HepG2 (cell line): ENCODE measurements at regions not wholly inside any gene's neighbourhood (a gene's known extent, or its start where the extent isn't known, plus 50 kb on each side); places are given as distances from the start of the nearest gene placed in this dataset.
"Not testable (repeated sequence)": the region's sequence is repeated elsewhere in the genome, so short reads cannot be mapped to it uniquely, and the experiment has no call there.

Experiments
- ATAC-seq: fragments of 200-7000 bp; cut with Tn5 transposase; 3 replicates; pipeline ENCODE4 v1.9.1; 2020; ENCODE audit warnings: mild to moderate bottlenecking, moderate library complexity
- BruUV-seq: library from RNA; stranded (reverse); fragments of 400-500 nt; replicated peaks from 2 replicates; lab custom pipeline; 2021; lab: Mats Ljungman, UMichigan
- CTCF ChIA-PET: fragments of 300-600 bp; formaldehyde crosslinking; extraction: SDS; loops from one replicate; lab custom pipeline; 2021; ENCODE audit warnings: low total read pairs, inconsistent platforms, low intra/inter-chr PET ratio; lab: Yijun Ruan, JAX
- POLR2A ChIA-PET: fragments of 350-600 bp; sonication (Branson Sonifier 250); formaldehyde crosslinking; loops from one replicate; lab custom pipeline; 2020; ENCODE audit warnings: antibody characterized with exemption, inconsistent platforms; lab: Yijun Ruan, JAX
- DNase-seq: peaks from one replicate; pipeline ENCODE4 v3.0.0-alpha.2; 2015; ENCODE audit warnings: low spot score
- FAIRE-seq: peaks from 3 replicates; lab custom pipeline; 2011; peaks lifted over from hg19 to GRCh38; lab: Jason Lieb, UNC
- H2AFZ ChIP-seq: one replicate; pipeline ENCODE4 v1.6.1; 2011; ENCODE audit warnings: low read length, inconsistent platforms
- H3K27ac ChIP-seq: fragments of 300-600 bp; 3 replicates; pipeline ENCODE4 v1.8.0; 2011; ENCODE audit warnings: mixed run types, mild to moderate bottlenecking, mixed read lengths, low read length, inconsistent platforms; ENCODE audit not compliant: insufficient read depth; ENCODE audit errors: extremely low read length
- H3K27me3 ChIP-seq, 2 experiments: fragments of 200-600 bp in 1 of 2; 2 replicates in 1 of 2; 3 replicates in 1 of 2; pipeline versions ENCODE4 v1.6.0 to v1.8.0; 2011; ENCODE audit warnings: low read length in 2 of 2, mild to moderate bottlenecking in 2 of 2, moderate library complexity in 2 of 2, inconsistent platforms in 1 of 2; ENCODE audit not compliant: insufficient read depth in 2 of 2, control insufficient read depth in 1 of 2
- H3K36me3 ChIP-seq, 2 experiments: fragments of 200-600 bp in 1 of 2; replicated peaks in 1 of 2; 2 replicates in 1 of 2; 3 replicates in 1 of 2; pipeline versions ENCODE4 v1.5.1 to v1.8.0; 2011; ENCODE audit warnings: low read length in 2 of 2, inconsistent platforms in 1 of 2; ENCODE audit not compliant: insufficient read depth in 2 of 2, control insufficient read depth in 1 of 2
- H3K4me1 ChIP-seq: 2 replicates; pipeline ENCODE4 v1.5.1; 2012; ENCODE audit warnings: low read length, inconsistent platforms; ENCODE audit not compliant: insufficient read depth
- H3K4me2 ChIP-seq: 2 replicates; pipeline ENCODE4 v1.6.0; 2011; ENCODE audit warnings: low read depth, low read length, inconsistent platforms
- H3K4me3 ChIP-seq, 3 experiments: fragments of 200-600 bp in 1 of 3; sonication (generic), shearing (Covaris generic) in 1 of 3; replicated peaks in 1 of 3; 2 replicates each; pipeline ENCODE4 v1.5.1; 2011 to 2016; ENCODE audit warnings: low read length in 3 of 3, inconsistent platforms in 2 of 3, low read depth in 2 of 3, mild to moderate bottlenecking in 2 of 3, control low read depth in 1 of 3, mixed read lengths in 1 of 3; ENCODE audit not compliant: insufficient read depth in 1 of 3
- H3K79me2 ChIP-seq: one replicate; pipeline ENCODE4 v1.6.1; 2011; ENCODE audit warnings: low read length, inconsistent platforms; ENCODE audit not compliant: insufficient read depth
- H3K9ac ChIP-seq: 2 replicates; pipeline ENCODE4 v1.6.0; 2011; ENCODE audit warnings: mild to moderate bottlenecking, low read depth, low read length, inconsistent platforms; ENCODE audit not compliant: insufficient read depth
- H3K9me3 ChIP-seq: 2 replicates; pipeline ENCODE4 v1.5.1; 2012; ENCODE audit warnings: mild to moderate bottlenecking, low read length
- H4K20me1 ChIP-seq: 2 replicates; pipeline ENCODE4 v1.6.0; 2011; ENCODE audit warnings: inconsistent platforms, mild to moderate bottlenecking, low read length, moderate library complexity; ENCODE audit not compliant: insufficient read depth
- BCL6 ChIP-seq: IDR thresholded peaks from 2 replicates; pipeline ENCODE4 v1.6.1; 2016; ENCODE audit warnings: missing genetic modification reagents, missing compliant biosample characterization
- WGBS: methylation state at CpG from one replicate; pipeline ENCODE4 v1.1.6; 2017; ENCODE audit warnings: low lambda C conversion rate; 5-methylcytosine and 5-hydroxymethylcytosine counted together
- in situ Hi-C: cut with HindIII; loops from 2 replicates; pipeline ENCODE4 v1.10.0; 2017; ENCODE audit warnings: low pct_unique_long_range_greater_than_20kb; ENCODE audit not compliant: extremely low pct_ligation_motif_present
- intact Hi-C: fragments of 100-400 bp; cut with micrococcal nuclease; formaldehyde crosslinking; loops from one replicate; pipeline ENCODE4 v1.10.0; 2022; ENCODE audit not compliant: unreplicated experiment
- TF ChIP-seq, protein P1 (sequence below): sonication (generic); formaldehyde crosslinking; IDR thresholded peaks from 2 replicates; pipeline ENCODE4 v1.4.0; 2020; ENCODE audit warnings: missing genetic modification reagents
- TF ChIP-seq, protein P2 (sequence below): sonication (generic); formaldehyde crosslinking; IDR thresholded peaks from 2 replicates; pipeline ENCODE4 v1.4.0; 2020; ENCODE audit warnings: missing genetic modification reagents

DNA sequence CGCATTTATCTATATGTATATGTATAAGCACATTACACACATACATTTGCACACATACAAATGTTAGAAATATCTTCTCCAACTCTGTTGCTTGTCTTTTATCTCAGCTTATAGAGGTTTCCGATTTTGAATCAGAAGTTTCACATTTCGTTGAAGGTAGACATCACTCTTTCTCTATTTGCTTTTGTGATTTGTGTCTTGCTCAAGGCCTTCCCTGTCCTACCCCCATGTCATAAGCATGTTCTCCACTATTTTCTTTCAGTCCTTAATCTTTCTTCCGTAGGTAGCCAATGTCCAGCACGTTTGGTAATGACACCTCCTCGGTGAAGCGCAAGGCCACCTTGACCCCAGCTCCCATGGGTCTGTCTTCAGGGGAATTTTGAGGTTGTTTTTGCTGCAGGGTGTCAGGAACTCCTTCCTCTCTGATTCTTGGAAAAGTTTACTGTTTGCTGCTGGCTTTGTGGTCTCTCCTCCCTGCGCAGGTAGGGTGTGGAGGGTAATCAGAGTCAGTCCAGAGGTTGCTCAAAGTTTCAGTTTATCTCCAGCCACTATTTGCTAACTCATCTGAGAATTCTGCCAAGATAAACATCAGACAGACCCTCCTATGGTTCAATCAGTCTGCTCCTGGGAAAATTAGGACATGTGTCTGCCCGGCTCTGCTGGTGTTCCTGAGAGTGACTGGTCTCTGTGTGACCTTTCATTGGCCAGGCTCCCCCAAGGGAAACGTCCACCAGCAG is 171.7 kb downstream of the BCL2L11 start (continued):
- TF ChIP-seq, protein P1, sequence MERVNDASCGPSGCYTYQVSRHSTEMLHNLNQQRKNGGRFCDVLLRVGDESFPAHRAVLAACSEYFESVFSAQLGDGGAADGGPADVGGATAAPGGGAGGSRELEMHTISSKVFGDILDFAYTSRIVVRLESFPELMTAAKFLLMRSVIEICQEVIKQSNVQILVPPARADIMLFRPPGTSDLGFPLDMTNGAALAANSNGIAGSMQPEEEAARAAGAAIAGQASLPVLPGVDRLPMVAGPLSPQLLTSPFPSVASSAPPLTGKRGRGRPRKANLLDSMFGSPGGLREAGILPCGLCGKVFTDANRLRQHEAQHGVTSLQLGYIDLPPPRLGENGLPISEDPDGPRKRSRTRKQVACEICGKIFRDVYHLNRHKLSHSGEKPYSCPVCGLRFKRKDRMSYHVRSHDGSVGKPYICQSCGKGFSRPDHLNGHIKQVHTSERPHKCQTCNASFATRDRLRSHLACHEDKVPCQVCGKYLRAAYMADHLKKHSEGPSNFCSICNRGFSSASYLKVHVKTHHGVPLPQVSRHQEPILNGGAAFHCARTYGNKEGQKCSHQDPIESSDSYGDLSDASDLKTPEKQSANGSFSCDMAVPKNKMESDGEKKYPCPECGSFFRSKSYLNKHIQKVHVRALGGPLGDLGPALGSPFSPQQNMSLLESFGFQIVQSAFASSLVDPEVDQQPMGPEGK (CRISPR knock-in tag) = peak; percentile 29; the same call in 1 of the 2 replicates
- TF ChIP-seq, protein P2, sequence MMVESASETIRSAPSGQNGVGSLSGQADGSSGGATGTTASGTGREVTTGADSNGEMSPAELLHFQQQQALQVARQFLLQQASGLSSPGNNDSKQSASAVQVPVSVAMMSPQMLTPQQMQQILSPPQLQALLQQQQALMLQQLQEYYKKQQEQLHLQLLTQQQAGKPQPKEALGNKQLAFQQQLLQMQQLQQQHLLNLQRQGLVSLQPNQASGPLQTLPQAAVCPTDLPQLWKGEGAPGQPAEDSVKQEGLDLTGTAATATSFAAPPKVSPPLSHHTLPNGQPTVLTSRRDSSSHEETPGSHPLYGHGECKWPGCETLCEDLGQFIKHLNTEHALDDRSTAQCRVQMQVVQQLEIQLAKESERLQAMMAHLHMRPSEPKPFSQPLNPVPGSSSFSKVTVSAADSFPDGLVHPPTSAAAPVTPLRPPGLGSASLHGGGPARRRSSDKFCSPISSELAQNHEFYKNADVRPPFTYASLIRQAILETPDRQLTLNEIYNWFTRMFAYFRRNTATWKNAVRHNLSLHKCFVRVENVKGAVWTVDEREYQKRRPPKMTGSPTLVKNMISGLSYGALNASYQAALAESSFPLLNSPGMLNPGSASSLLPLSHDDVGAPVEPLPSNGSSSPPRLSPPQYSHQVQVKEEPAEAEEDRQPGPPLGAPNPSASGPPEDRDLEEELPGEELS (CRISPR knock-in tag) = peak; percentile 57; the same call in 1 of the 2 replicates
- TF ChIP-seq BCL6 = peak; percentile 67

DNA sequence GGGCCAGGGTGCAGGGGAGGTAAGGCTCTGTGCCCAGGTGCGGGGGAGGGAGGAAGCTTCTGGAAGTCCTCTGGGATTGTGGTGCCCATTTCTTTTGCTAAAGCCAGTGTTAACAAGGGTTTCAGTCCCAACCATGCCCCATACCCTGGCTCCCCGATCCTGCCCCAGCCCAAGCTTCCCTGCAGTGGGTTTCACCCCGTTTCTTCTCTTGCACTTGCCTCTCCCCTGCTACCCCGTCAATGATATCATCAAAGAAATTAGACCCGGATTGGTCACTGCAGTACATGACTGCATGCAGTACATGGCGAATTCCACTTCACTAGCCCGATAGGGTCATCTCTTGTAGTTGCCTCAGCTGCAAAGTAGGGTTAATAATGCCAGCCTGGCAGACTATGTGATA is 174.0 kb downstream of the BCL2L11 start:
- BruUV-seq, H2AFZ ChIP-seq, H3K4me2 ChIP-seq, H3K79me2 ChIP-seq, intact Hi-C loops, H3K36me3 ChIP-seq, in situ Hi-C loops, FAIRE-seq, H3K27me3 ChIP-seq, CTCF ChIA-PET, H3K9me3 ChIP-seq, H4K20me1 ChIP-seq, ATAC-seq, POLR2A ChIA-PET, H3K4me3 ChIP-seq, H3K9ac ChIP-seq, H3K27ac ChIP-seq, DNase-seq: not testable (repeated sequence)
- no CpG with 5 or more reads among the region's 7 CpGs for WGBS
- H3K4me1 ChIP-seq = peaks cover 18% of the 10 kb centered on the region

DNA sequence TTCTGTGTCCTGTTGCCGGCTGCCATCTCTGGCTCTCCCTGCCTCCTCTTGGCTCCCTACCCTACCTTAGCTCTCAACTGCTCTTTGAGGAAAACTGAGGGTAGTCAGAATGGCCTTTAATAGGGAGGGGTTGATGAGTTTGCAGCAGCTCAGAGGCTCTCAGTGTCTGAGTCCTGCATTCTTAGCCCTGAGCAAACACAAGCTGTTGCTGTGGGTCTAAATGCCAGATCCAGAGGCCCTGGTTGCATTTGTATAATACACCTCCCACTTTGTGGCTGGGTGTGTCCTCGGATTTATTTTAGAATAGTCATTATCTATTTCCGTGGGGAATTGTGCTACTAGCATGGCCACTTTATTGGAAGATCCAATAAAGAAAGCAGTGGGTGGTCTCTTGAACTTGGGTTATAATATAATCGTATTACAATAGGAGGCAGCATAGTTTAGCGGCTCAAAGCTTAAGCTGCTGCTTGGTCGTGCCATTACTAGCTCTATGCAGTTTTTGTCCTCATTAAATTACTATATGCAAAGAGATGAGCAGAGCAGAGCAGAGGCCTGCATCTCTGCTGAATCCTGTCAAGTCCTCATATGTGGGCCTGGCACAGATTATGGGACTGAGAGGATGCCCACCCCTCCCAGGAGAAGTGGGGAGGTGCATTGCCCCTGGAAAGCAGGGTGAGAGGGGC is 175.5 kb downstream of the BCL2L11 start:
- CTCF ChIA-PET, H3K4me2 ChIP-seq, intact Hi-C loops, H3K27me3 ChIP-seq, ATAC-seq, H3K4me3 ChIP-seq, BruUV-seq, H3K27ac ChIP-seq, DNase-seq, H4K20me1 ChIP-seq, POLR2A ChIA-PET, FAIRE-seq, H3K9me3 ChIP-seq, H3K9ac ChIP-seq, in situ Hi-C loops, H3K36me3 ChIP-seq, H3K79me2 ChIP-seq, H2AFZ ChIP-seq: not testable (repeated sequence)
- peaks cover 18% of the 10 kb centered on the region for H3K4me1 ChIP-seq
- WGBS = 89% methylated on average over 6 of the region's 6 CpGs

DNA sequence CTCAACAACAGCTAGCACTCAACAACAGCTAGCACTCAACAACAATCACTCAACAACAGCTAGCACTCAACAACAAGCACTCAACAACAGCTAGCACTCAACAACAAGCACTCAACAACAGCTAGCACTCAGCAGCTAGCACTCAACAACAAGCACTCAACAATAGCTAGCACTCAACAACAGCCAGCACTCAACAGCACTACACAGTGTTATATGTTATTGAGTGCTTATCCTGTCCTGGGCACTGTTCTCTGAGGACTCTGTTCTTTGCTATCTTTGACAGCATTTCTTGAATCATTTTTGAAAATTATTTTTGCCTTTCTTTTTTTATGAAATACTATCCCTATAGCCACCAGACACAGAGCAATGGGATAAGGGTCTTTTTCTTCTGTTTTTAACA is 176.4 kb downstream of the BCL2L11 start:
- not testable (repeated sequence) for FAIRE-seq

More for the DNA sequence above, 176.4 kb downstream of the BCL2L11 start:
- H4K20me1 ChIP-seq, H2AFZ ChIP-seq, H3K27me3 ChIP-seq, DNase-seq, in situ Hi-C loops, H3K36me3 ChIP-seq, intact Hi-C loops, H3K79me2 ChIP-seq, H3K9me3 ChIP-seq, H3K27ac ChIP-seq, POLR2A ChIA-PET, ATAC-seq, H3K4me3 ChIP-seq, CTCF ChIA-PET, BruUV-seq, H3K9ac ChIP-seq, H3K4me2 ChIP-seq: not testable (repeated sequence)
- H3K4me1 ChIP-seq = peaks cover 12% of the 10 kb centered on the region
